OCI-LY3 (cell line): ENCODE measurements at regions not wholly inside any gene's neighbourhood (a gene's known extent, or its start where the extent isn't known, plus 50 kb on each side); places are given as distances from the start of the nearest gene placed in this dataset.

Experiments
- CTCF ChIP-seq: fragments of 200-600, 300-600 bp; sonication (generic); IDR thresholded peaks from 2 replicates; pipeline ENCODE4 v1.5.1; 2014; ENCODE audit warnings: antibody characterized with exemption, low read length, low read depth
- EZH2phosphoT487 ChIP-seq: fragments of 200-600 bp; shearing (Covaris generic); IDR thresholded peaks from 2 replicates; pipeline ENCODE4 v1.6.1; 2018; ENCODE audit warnings: antibody characterized with exemption, mixed run types, low read depth

- no peak for TF ChIP-seq CTCF
- no peak for TF ChIP-seq EZH2phosphoT487
Observed at GRCh38 chr3:21094686-21095085, 656.3 kb downstream of the ZNF385D start.
